COLO668 (cell line): ENCODE measurements at regions not wholly inside any gene's neighbourhood (a gene's known extent, or its start where the extent isn't known, plus 50 kb on each side); places are given as distances from the start of the nearest gene placed in this dataset.

Experiments
- DNase-seq: peaks from one replicate; lab custom pipeline; 2025; ENCODE audit not compliant: unreplicated experiment; lab: John Stamatoyannopoulos, UW

DNA sequence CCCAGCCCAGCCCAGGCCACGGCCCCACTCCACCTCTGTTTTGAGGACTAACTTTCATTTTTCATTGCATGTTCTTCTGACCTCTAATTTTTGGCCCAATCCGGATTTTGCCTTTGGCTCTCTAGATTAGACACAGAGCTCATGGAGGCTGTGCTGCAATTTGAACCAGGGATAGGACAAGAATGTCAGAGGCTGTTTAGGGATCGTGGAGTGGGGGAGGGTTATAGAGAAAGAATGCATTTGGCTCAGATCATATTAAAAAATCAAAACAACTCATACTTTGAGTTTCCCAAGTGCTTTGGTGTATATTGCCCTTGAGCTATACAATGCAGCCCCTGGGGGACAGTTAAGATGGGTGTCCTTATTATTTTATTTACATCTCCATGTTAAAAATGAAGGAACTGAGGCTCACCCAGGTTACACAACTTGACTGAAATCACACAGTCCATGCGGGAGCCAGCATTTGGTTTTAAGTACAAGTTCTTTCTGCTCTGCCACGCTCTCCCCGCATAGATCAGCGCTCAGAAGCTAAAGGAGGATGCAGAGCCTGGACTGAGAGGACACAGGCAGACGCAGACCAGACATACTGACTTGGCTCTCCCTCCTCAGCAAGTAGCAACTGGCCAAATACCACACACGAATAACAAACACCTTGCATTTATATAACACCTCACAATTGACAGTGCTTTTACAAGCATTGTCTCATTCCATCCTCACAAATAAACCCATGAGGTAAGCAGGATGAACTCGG lies 126.4 kb upstream of the RAI14 start:
- no peak for DNase-seq

DNA sequence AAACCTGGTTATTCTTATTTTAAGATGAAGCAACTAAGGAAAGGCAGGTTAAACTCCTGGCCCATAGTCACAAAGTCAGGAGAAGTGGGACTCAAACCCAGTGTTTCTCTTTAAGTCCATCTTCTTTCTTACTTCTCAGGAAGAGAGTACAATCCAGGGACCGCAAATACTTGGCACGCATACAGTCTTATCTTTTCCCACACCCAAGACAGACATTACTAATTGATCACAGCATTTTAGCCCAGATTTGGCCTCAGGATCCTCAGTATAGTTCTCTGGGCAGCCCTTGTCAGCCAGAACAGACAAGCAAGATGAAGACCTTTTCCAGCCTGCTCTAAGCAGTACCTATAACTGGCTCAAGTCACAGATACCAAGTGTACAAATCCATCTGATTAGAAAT lies 125.5 kb upstream of the RAI14 start:
- DNase-seq = no peak

GRCh38 chr5:34531751-34532360 lies 124.3 kb upstream of the RAI14 start:
- DNase-seq = no peak

DNA sequence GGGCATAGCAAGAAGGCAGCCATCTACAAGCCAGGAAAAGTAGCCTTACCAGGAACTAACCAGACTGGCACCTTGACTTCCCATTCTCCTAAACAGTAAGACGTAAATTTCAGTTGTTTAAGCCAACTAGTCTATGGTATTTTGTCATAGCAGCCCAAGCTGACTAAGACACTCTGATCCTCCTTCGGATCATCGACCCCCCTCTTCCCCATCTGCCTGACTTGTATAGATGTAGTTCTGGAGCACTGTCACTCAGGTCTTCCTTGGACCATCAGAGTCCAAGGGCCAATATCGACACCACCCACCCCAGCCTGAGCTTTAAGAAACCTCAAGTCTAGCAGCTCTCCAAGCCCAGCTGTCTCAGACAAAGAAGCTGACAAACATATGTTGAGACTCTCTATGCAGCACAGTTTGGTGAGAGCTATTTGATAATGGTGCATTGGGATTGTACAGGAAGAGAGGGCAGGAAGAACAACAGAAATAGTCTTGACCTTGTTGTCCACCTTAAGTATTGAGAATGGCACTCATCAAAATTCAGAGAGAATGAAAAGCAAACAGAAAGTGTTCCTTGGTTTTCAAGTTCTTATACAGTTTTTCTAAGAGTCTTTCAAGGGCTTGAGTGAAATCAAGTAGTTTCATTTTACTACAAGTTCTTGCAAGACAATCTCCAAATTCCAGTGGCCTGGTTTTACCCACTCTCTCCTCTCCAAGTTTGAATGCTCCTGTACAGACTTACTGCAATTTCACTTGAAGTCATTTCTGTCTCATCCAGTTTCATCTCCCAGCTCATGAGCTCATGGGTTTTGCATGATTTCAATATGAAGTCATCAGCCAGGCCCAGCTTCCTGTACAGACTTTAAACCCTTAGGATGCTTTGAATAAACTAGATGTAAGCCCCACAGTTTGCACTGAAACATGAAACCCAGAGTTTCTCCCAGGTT lies 122.3 kb upstream of the RAI14 start:
- DNase-seq = no peak

GRCh38 chr5:34534523-34535103 lies 121.5 kb upstream of the RAI14 start:
- DNase-seq = no peak

DNA sequence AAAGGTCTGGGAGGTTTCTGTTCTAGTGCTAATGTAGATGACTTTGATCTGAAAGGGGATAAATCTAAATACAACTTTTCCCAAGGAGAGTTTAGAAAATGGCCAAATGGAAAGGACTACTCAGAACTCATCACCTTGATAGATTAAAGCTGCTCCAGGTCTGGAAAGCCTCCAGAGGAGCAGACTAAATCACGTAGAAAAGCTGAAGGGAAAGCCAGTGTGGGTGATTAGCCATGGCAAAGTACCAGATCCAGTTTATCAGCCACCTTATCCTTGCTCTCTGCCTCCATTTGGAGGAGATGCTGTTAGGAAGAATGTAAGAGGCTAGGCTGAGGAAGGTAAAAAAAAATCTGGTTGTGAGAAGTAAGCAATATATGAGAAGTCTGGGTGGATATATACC lies 120.7 kb upstream of the RAI14 start:
- DNase-seq = no peak

GRCh38 chr5:34535944-34536623 lies 120.0 kb upstream of the RAI14 start:
- DNase-seq = no peak

DNA sequence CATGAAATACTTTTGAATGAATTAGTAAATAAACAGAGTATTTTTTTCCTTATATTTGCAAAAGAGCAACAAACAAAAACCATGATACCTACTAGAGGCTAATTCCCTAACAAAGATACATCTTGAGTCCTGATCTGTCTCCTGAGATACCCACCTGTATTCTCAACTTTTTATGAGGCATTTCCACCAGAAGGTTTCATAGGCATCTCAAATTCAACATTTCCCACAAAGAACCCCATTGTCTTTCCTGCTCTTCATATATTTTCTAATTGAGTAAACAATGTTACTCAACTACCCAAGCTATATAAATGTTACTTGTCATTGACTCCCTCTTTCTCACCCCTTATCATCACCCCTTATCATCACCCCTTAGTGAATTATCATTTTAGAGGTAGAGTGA lies 119.4 kb upstream of the RAI14 start:
- DNase-seq = no peak

- DNase-seq = no peak
Observed at GRCh38 chr5:34538026-34538672, 118.0 kb upstream of the RAI14 start.

DNA sequence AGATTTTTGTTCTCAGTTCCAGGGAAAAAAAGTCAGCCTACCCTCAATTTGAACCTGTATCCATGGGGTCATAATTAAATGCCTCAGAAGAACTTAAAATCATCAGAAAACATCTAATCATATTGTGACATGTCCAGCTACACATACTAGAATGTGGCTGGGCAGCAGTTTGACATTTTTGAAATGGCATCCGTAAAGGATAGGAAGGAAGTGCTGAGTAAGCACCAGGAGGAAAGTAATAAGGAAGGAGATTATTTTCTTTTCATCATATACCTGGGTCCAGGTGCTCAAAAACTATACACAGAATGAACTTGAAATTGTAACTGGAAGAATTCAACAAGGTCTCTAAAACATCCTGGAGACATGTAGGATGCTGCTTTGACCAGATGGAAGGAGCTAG lies 116.9 kb upstream of the RAI14 start:
- no peak for DNase-seq

- DNase-seq = no peak
Observed at GRCh38 chr5:34541067-34541466, 115.1 kb upstream of the RAI14 start.

DNA sequence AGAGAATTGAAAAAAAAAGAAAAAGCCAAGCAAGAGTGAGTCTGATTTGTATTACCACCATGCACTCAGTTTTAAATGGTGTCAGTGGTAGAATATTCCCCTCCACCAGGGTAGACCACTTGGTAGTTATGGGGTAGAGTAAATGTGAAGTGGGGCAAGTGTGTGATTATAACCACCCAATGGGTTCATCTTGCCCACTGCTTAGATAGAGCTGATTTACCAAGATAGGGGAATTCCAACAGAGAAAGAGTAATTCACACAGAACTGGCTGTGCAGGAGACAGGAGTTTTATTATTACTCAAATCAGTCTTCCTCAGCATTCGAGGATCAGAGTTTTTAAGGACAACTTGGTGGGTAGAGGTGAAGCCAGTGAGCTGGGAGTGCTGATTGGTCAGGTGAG lies 113.3 kb upstream of the RAI14 start:
- no peak for DNase-seq

- DNase-seq = no peak
Observed at GRCh38 chr5:34543687-34544086, 112.4 kb upstream of the RAI14 start.

GRCh38 chr5:34544403-34544802 lies 111.7 kb upstream of the RAI14 start:
- DNase-seq = no peak

DNA sequence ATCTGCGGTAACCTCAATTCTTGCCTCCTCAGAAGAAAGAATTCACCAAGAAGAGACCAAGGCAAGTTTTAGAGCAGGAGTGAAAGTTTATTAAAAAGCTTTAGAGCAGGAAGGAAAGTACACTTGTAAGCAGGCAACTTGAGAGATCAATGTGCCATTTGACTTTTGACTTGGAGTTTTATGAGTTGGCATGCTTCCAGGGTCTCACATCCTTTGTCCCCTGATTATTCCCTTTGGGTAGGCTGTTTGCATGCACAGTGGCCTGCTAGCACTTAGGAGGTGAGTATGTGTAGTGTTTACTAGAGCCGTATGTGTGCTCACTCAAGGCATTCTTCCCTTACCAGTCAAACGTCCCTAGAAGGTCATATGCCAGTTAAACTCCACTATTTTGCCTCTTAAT lies 111.0 kb upstream of the RAI14 start:
- DNase-seq = no peak

DNA sequence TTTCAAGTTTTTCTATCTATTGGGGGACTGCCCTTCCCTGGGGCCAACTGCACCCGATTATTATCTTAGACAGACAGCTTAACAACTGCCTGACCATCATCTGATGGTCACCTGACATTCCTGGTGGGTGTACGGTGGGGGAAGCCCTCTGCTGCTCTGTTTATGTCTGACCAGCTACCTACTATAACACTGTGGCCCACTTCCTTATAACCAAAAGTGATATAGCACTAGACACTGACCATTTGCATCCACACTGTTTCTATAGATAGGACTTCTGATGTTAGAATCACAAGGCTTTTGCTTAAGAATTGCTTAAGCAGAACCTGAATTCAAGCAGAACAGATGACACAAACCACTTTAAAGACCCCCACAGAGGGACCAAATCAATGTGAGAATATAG lies 110.5 kb upstream of the RAI14 start:
- DNase-seq = no peak

- no peak for DNase-seq
Observed at GRCh38 chr5:34547300-34548085, 108.6 kb upstream of the RAI14 start.

DNA sequence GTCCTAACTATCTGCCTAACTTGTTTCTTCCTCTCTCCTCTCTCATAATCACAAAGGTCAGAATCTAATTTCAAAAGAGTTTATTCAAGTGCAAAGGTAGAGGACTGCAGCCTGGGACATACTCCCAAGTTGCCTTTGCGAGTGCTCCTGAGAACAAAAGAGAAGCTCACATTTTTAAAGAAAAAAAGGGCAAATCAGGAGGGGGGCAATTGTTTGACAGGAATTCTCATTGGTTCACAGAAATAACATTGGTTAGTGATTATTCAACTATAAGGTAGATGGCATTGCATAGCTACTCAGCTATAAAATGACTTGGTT lies 108.1 kb upstream of the RAI14 start:
- DNase-seq = no peak

GRCh38 chr5:34550247-34550646 lies 105.9 kb upstream of the RAI14 start:
- DNase-seq = no peak

- no peak for DNase-seq
Observed at GRCh38 chr5:34550964-34551363, 105.2 kb upstream of the RAI14 start.
